ENCODE measurements at regions not wholly inside any gene's neighbourhood (a gene's known extent, or its start where the extent isn't known, plus 50 kb on each side); places are given as distances from the start of the nearest gene placed in this dataset.

- no peak for TF ChIP-seq EZH2 (IDR thresholded peaks at IDR 0.05; ENCODE audit: insufficient read depth, poor library complexity, severe bottlenecking)
- TF ChIP-seq EZH2phosphoT487 (IDR thresholded peaks at IDR 0.05; ENCODE audit: insufficient read depth, low read depth) = no peak
Observed at GRCh38 chr11:23673366-23673765, 813.1 kb upstream of the CCDC179 start.

Data from GM23248 (cell line).